Panc1 (cell line): ENCODE measurements at regions not wholly inside any gene's neighbourhood (a gene's known extent, or its start where the extent isn't known, plus 50 kb on each side); places are given as distances from the start of the nearest gene placed in this dataset.

Experiments used
- POLR2AphosphoS5 ChIP-seq: IDR thresholded peaks from 2 replicates; pipeline ENCODE4 v1.6.1; 2012; ENCODE audit warnings: mild to moderate bottlenecking, low read depth, low read length, moderate library complexity
- TCF7L2 ChIP-seq: IDR thresholded peaks from 2 replicates; pipeline ENCODE4 v1.6.1; 2011; ENCODE audit warnings: mild to moderate bottlenecking, low read depth, low read length, inconsistent platforms
- TF ChIP-seq, protein P1 (sequence below), 2 experiments: IDR thresholded peaks; 2 replicates each; pipeline ENCODE4 v1.6.1; 2011 to 2012; ENCODE audit warnings: low read depth in 2 of 2, control low read depth in 1 of 2, low read length in 1 of 2, mild to moderate bottlenecking in 1 of 2, moderate library complexity in 1 of 2; ENCODE audit not compliant: insufficient read depth in 1 of 2
- TF ChIP-seq, protein P2 (sequence below): fragments of 450-650 bp; IDR thresholded peaks from 2 replicates; pipeline ENCODE4 v1.5.1; 2017; ENCODE audit warnings: mild to moderate bottlenecking

DNA sequence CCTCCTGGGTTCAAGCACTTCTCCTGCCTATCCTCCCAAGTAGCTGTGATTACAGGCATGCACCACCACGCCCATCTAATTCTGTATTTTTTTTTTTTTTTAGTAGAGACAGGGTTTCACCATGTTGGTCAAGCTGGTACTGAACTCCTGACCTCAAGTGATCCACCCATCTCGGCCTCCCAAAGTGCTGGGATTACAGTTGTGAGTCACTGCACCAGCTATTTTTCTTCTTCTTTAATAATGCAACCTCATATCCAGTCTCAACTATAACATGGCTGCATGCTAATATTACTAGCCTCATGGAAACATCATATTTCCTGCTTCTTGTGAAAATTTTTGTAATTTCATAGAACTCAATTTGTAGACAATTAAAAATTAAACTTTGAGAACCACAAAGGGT lies 706.5 kb downstream of the KCTD8 start:
- no peak for TF ChIP-seq POLR2AphosphoS5
- TF ChIP-seq, protein P1, sequence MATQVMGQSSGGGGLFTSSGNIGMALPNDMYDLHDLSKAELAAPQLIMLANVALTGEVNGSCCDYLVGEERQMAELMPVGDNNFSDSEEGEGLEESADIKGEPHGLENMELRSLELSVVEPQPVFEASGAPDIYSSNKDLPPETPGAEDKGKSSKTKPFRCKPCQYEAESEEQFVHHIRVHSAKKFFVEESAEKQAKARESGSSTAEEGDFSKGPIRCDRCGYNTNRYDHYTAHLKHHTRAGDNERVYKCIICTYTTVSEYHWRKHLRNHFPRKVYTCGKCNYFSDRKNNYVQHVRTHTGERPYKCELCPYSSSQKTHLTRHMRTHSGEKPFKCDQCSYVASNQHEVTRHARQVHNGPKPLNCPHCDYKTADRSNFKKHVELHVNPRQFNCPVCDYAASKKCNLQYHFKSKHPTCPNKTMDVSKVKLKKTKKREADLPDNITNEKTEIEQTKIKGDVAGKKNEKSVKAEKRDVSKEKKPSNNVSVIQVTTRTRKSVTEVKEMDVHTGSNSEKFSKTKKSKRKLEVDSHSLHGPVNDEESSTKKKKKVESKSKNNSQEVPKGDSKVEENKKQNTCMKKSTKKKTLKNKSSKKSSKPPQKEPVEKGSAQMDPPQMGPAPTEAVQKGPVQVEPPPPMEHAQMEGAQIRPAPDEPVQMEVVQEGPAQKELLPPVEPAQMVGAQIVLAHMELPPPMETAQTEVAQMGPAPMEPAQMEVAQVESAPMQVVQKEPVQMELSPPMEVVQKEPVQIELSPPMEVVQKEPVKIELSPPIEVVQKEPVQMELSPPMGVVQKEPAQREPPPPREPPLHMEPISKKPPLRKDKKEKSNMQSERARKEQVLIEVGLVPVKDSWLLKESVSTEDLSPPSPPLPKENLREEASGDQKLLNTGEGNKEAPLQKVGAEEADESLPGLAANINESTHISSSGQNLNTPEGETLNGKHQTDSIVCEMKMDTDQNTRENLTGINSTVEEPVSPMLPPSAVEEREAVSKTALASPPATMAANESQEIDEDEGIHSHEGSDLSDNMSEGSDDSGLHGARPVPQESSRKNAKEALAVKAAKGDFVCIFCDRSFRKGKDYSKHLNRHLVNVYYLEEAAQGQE (IDR thresholded peaks at IDR 0.05; ENCODE audit: insufficient read depth in 1 of 2, low read depth in 2 of 2, low read length in 1 of 2) = no peak
- TF ChIP-seq, protein P2, sequence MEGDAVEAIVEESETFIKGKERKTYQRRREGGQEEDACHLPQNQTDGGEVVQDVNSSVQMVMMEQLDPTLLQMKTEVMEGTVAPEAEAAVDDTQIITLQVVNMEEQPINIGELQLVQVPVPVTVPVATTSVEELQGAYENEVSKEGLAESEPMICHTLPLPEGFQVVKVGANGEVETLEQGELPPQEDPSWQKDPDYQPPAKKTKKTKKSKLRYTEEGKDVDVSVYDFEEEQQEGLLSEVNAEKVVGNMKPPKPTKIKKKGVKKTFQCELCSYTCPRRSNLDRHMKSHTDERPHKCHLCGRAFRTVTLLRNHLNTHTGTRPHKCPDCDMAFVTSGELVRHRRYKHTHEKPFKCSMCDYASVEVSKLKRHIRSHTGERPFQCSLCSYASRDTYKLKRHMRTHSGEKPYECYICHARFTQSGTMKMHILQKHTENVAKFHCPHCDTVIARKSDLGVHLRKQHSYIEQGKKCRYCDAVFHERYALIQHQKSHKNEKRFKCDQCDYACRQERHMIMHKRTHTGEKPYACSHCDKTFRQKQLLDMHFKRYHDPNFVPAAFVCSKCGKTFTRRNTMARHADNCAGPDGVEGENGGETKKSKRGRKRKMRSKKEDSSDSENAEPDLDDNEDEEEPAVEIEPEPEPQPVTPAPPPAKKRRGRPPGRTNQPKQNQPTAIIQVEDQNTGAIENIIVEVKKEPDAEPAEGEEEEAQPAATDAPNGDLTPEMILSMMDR = no peak
- no peak for TF ChIP-seq TCF7L2
